HT-29 (cell line): ENCODE measurements at regions not wholly inside any gene's neighbourhood (a gene's known extent, or its start where the extent isn't known, plus 50 kb on each side); places are given as distances from the start of the nearest gene placed in this dataset.
"Not testable (repeated sequence)": the region's sequence is repeated elsewhere in the genome, so short reads cannot be mapped to it uniquely, and the experiment has no call there.

ENCODE experiments used
- DNase-seq: peaks from one replicate; pipeline ENCODE4 v3.0.0-alpha.2; 2015; ENCODE audit warnings: low spot score

GRCh38 chr1:219041818-219042217 lies 131.9 kb upstream of the LYPLAL1 start:
- DNase-seq = peak; percentile 31

GRCh38 chr1:219042769-219043168 lies 130.9 kb upstream of the LYPLAL1 start:
- no peak for DNase-seq

DNA sequence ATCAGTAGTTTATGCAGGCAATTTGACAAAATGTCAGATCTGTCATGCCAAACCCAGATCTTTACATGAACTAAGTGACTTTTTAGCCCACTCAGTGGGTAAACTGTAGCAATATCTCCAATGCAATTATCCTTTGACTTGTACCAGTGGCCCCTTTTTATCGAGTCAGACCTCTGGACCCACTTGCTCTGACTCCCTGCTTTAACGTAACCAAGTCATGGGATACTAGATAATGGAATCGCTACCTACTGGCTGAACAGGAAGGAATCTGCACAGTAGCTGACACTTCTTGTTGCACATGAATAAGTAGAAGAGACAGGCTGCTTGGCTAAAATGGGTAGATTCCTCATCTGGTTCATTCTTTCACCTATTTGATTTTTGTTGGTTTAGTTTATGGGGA lies 128.4 kb upstream of the LYPLAL1 start:
- DNase-seq = no peak

DNA sequence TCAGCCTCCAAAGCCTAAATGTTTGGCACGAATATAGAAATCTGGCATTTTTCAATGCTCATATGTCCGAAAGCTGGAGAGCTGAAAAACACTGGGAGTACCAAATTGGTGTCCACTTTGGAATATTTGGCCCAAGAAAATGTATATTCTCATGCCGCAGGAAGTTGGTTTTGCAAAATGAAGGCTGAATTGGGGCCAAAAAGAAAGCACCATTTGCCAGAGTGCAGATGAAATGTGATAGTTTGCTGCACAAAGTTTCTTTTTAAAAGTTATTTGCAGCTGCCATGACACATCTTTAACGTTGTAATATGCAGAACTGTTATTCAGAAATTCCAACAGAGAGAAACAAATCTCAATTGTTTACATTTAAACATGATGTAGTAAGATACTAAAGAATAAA lies 124.2 kb upstream of the LYPLAL1 start:
- DNase-seq = no peak

DNA sequence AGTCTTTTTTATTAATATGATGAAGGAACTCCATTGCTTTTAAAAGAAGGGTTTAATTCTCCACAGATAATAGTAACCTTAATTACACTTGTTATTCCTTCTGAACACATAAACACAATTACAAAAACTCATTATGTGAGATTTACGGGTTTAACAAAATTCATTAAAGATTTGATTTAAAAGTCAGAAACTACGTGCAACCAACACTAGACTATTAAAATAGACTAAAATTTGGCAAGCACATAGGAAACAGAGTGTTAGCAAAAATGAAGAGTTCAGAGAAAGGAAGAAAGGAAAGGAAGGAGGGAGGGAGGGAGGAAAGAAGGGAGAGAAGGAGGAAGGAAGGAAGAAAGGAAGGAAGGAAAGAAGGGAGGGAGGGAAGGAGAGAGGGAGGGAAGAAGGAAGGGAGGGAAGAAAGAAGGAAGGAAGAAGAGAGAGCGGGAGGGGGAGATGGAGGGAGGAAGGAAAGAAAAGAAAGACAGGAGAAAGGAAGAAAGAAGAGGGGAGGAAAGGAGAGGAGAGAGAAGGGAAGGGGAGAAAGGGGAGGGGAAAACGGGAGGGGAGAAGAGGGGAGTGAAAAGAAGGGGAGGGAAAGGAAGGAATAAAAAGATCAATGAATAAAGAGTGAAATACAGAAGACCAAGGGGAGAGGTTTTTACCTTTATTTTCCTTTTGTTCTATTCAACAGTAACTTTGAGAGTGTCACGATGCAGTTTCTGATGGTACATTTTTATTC lies 123.4 kb upstream of the LYPLAL1 start:
- DNase-seq = no peak

DNA sequence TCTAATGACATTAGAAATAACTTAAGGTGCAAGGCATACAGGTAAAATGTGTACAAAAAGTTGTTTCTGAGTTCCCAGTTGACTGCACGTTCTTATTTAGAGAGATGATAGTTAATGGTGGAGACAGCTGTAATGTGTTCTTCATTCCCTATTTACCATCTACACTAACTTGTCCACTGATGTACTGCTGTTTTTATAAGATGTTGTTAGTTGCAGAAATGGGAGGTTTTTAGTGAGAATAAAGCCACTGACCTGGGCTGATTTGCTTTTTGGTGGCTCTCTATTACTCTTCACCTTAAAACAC lies 122.9 kb upstream of the LYPLAL1 start:
- no peak for DNase-seq

DNA sequence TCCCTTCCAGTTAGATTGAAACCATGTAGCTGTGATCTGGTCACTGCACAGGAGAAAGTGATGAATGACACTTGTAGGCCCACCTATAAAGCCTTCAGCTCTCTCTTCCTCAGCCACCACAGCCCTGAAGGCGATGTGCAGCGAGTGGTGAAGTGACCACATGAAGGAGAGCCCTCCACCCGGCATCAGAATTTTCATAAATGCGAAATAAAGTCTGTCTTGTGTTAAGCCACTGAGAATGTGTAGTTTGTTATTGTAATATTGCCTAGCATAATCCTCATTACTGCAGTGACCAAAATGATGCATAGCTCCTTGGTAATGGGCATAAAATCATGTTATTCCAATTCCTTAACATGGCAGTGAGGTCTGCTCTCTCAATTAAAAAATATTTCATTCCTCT lies 122.1 kb upstream of the LYPLAL1 start:
- DNase-seq = no peak

DNA sequence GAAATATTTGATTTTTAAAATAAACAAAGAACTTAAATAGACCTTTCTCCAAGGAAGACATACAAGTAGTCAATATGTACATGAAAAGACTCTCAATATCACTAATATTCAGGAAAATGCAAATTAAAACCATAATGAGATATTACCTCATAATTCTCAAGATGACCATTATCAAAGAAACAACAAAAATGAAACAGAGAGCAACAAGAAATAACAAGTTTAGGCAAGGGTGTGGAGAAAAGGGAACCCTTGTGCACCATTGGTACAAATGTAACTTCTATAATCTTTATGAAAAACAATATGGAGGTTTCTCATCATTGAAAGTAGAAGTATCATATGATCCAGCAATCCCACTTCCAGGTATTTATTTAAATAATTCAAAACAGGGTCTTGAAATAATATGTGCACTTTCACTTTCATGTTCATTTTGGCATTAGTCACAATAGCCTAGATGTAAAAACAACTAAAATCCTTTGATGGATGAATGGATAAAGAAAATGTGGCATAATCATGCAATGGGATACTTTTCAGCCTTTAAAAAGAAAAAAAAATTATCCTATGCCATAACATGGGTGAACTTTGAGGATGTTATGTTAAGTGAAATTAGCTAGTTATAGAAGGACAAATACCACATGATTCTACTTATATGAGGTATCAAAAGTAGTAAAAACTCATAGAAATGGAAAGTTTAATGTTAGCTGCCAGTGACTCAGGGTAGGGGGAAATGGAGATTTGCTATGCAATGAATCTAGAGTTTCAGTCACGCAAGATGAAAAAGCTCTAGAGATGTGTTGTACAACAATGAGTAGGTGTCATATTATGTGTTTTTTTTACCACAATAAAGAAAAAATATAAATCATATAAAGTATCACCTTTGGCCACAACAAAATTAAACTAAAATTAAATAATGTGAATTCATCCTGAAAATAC lies 114.5 kb upstream of the LYPLAL1 start:
- no peak for DNase-seq

DNA sequence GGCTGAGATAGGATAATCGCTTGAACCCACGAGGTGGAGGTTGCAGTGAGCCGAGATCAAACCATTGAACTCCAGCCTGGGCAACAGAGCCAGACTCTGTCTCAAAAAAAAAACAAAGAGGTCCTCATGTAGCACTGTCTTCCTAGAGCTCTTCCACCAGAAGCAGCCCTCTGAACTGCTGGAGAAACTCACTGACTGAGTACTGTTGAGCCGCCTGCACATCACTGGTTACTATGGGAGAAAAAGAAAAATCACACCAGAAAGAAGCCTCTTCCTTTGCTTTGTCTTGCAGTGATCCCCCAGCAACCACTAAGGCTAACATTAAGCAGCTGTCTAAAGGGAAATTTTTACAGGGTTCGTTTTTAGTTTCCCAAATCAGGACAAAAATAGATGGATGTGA lies 112.9 kb upstream of the LYPLAL1 start:
- no peak for DNase-seq

DNA sequence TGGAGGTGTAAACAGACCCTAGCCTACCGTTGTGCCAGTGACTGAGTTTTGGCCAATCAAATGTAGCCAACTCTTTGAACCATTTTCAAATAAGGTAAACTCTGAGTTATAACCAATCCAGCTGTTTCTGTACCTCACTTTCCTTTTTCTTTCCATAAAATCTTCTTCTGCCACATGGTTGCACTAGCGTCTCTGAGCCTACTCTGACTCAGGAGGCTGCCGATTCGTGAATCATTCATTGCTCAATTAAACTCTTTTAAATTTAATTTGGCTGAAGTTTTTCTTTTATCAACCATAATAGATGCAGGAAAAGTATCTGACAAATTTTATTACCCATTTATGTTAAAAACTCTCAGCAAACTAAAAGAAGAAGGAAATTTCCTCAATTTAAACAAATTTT lies 111.5 kb upstream of the LYPLAL1 start:
- no peak for DNase-seq

GRCh38 chr1:219066098-219066497 lies 107.6 kb upstream of the LYPLAL1 start:
- no peak for DNase-seq

DNA sequence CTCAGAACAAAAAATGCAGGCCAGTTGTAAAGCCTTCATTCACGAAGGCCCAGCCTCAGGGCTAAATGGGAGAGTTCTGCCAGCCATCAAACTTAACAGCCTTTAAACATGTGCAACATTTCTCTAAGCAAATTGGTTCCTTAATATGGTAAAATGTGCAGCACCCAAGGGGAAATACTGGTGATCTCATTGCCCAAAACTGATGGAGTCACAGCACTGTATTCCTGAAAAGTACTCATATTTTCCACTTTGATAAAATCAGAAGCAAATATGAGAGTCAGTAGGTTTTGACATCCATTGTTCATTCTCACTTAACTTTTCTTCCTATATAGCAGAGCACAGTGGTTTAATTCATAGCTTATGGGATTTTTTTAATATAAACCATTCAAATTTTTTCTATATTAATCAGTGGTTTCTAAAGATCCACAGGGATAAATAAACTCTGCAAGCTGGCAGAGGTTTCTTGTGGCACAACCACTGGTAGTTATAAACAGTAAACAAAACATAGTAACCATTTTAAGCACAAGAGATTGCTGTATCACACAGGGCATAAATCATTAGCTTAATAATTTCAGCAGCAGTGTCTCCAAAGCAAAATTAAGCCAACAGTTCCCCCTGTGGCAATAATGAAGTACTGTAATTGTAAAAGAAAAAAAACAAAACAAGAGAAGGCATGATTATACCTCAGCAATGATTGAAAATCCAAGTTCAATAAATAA lies 106.9 kb upstream of the LYPLAL1 start:
- peak; percentile 75 for DNase-seq

DNA sequence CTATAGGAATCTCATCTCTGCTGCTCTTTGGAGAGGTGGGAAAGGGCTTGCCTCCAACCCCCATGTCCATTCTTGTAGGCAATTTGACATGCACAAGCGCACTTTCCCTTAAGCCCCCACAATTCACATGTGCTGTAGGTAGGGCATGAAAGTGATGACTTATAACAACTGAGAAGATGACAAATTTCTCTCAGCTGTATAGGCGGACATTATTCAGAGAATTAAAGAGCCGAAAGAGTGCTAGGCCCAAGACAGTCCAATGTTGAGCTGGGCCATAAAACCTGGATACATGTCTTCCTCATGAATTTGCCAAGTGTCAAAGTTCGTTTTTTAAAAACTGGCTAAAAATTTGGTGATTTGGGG lies 106.3 kb upstream of the LYPLAL1 start:
- no peak for DNase-seq

GRCh38 chr1:219070395-219070794 lies 103.3 kb upstream of the LYPLAL1 start:
- DNase-seq = not testable (repeated sequence)

DNA sequence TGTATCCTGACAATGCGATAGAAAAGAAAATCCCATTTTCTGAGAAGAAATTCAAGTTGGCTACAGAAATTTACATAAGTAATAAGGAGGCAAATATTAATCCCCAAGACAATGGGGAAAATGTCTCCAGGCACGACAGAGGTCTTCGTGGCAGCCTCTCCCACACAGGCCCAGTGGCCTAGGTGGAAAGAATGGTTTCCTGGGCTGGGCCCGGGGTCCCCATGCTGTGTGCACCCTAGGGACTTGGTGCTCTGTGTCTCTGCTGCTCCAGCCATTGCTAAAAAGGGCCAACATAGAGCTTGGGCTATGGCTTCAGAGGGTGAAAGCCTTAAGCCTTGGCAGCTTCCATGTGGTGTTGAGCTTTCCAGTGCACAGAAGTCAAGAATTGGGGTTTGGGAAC lies 102.5 kb upstream of the LYPLAL1 start:
- DNase-seq = no peak

GRCh38 chr1:219072329-219072728 lies 101.3 kb upstream of the LYPLAL1 start:
- DNase-seq = no peak

DNA sequence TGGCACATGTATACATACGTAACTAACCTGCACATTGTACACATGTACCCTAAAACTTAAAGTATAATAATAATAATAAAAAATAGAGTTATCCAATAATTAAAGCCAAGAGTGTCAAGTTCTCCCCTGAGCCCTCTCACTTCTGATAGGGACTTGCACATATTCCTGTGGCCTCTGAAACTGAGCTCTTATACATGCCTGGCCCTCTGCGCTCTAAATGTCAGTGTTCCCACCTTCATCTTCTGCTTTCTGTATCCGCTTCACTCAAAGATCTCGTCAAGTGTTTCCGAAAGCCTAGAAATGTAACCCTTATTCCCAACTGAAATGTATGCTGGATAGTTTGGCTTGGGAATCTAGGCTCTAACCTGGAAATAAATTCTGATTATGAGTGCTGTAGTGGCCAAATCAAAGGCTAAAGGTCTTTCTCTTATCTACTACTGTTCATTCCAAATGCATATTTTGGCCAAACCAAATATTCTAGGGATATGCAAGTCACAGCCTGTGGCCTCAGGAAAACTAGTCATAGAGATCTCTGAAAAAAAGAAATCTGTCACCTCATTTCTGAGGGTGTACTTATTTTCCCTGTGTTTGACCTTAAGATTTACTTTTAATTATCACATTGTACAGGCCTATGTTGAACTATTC lies 99.5 kb upstream of the LYPLAL1 start:
- no peak for DNase-seq

DNA sequence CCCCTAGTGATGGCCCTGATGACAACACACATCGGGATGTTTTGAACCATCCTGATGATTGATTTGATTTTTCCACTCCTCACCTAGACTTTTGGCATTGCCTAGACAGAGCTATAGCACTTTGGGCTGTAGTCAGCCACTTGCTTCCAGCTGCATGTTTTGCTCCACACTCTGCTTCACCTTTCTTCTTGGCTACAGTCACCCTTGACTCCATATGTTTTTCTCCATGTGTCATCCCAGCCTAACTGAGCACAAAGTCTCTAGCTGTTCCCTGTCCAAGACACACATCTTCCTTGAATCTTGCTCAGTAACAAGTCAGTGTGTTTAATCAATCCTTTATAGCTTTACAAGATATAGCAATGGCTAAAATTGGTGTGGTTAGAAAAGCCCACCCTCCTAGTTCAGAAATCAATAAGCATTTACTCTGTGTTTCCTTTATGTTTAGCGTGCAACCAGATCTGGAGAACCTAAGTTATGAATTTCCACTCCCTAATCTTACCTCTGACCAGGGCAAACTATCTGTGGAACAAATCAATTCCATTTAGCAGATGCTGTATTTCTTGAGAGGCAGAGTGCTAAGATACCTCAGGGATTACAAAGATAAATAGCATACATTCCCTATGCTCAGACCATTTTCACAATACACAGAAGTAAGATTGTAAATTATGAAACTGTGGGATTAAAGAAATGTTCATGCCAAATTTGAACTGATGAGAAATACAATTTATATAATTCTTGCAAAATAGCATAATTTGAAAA lies 98.4 kb upstream of the LYPLAL1 start:
- no peak for DNase-seq

DNA sequence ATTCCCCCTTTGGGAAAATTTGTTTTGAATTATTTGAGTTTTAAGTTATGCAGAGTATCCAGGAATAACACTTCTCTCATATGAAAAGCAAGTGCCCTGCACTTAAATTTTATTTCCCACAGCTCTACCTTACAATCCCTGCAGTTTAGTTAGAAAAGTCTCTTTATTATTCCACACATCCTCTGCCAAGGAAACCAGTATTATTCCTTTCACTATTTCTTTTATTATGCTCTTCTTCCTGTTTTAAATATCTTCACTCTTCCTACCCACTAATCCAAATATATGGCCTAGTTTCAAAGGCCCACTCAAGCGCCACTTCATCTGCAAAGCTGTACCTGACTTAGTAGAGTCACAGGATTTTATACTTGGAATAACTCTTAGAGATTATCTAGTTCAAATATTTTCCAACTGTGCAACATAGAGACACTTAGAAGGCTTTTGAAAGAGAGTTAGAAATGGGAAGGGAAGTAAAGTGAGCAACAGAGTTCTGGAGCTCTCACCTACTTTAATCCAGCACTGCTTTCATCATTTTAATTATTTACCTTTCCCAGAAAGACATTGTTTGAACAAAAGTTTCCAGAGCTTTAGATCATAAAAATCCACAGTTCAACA lies 97.2 kb upstream of the LYPLAL1 start:
- no peak for DNase-seq

- DNase-seq = not testable (repeated sequence)
Observed at GRCh38 chr1:219077767-219078166, 95.9 kb upstream of the LYPLAL1 start.
